ENCODE measurements at regions not wholly inside any gene's neighbourhood (a gene's known extent, or its start where the extent isn't known, plus 50 kb on each side); places are given as distances from the start of the nearest gene placed in this dataset.

GRCh38 chr4:3642806-3643517 is 110.7 kb upstream of the LRPAP1 start:
- Histone ChIP-seq H3K27me3 (no peaks in the 10 kb centered on the region), H3K4me3 (no peak overlapping the region), H3K4me1 (peaks cover 67 to 92% (median 86%) of the 10 kb centered on the region in 10 experiments), H3K36me3 (no peaks in the 10 kb centered on the region), H4K20me1 (no peaks in the 10 kb centered on the region; a peak in 1 of 22 replicates), H3K9ac (peak overlapping the region in 2 of 11 experiments; percentile 10 to 24; a peak in 3 of 22 replicates), H3K9me3 (replicated peaks in 1 of 11) (peaks cover 0 to 11% (median 0%) of the 10 kb centered on the region in 11 experiments; a peak in 7 of 22 replicates), H3K27ac (peak overlapping the region in 1 of 11 experiments; percentile 80; a peak in 2 of 22 replicates), H3K4me2 (peak overlapping the region; percentile 47 to 94 (median 87))
- TF ChIP-seq Cebpa-rat (IDR thresholded peaks at IDR 0.05), result no peak

GRCh38 chr4:3642056-3642630 is 109.9 kb upstream of the LRPAP1 start:
- Histone ChIP-seq H3K4me2 (peak overlapping the region in 10 of 11 experiments; percentile 6 to 92 (median 86); a peak in 14 of 22 replicates), H3K36me3 (no peaks in the 10 kb centered on the region), H4K20me1 (no peaks in the 10 kb centered on the region; a peak in 1 of 22 replicates), H3K9me3 (replicated peaks in 1 of 11) (peaks cover 3 to 18% (median 7%) of the 10 kb centered on the region in 11 experiments; a peak in 20 of 22 replicates), H3K9ac (no peak overlapping the region), H3K4me3 (no peak overlapping the region), H3K27me3 (no peaks in the 10 kb centered on the region), H3K27ac (no peak overlapping the region; a peak in 1 of 22 replicates), H3K4me1 (peaks cover 73 to 100% (median 93%) of the 10 kb centered on the region in 10 experiments)
- no peak for TF ChIP-seq Cebpa-rat (IDR thresholded peaks at IDR 0.05)

GRCh38 chr4:3641501-3641900 is 109.3 kb upstream of the LRPAP1 start:
- H3K4me2 ChIP-seq, result peak overlapping the region; percentile 71 to 92 (median 86); a peak in 21 of 22 replicates
- no peak for TF ChIP-seq Cebpa-rat (IDR thresholded peaks at IDR 0.05)
- no peaks in the 10 kb centered on the region; a peak in 1 of 22 replicates for H4K20me1 ChIP-seq
- H3K4me3 ChIP-seq, result no peak overlapping the region
- H3K9me3 ChIP-seq (replicated peaks in 1 of 11), result peaks cover 10 to 24% (median 13%) of the 10 kb centered on the region in 11 experiments
- peaks cover 78 to 100% (median 94%) of the 10 kb centered on the region in 10 experiments for H3K4me1 ChIP-seq
- peaks cover 0 to 3% (median 0%) of the 10 kb centered on the region in 11 experiments; a peak in 1 of 22 replicates for H3K36me3 ChIP-seq
- no peak overlapping the region for H3K9ac ChIP-seq
- peak overlapping the region in 2 of 11 experiments; percentile 79 to 80; a peak in 3 of 22 replicates for H3K27ac ChIP-seq
- H3K27me3 ChIP-seq, result no peaks in the 10 kb centered on the region

- peak overlapping the region; percentile 28 to 80 (median 62); a peak in 18 of 22 replicates for H3K27ac ChIP-seq
- peak overlapping the region; percentile 71 to 92 (median 86) for H3K4me2 ChIP-seq
- no peak for TF ChIP-seq Cebpa-rat (IDR thresholded peaks at IDR 0.05)
These were observed 108.4 kb upstream of the LRPAP1 start for GRCh38 chr4:3640587-3640962.

GRCh38 chr4:3639613-3640586 is 107.7 kb upstream of the LRPAP1 start:
- no peak for TF ChIP-seq Cebpa-rat (IDR thresholded peaks at IDR 0.05)
- Histone ChIP-seq H4K20me1 (no peaks in the 10 kb centered on the region), H3K4me1 (peaks cover 67 to 88% (median 84%) of the 10 kb centered on the region in 10 experiments), H3K4me2 (peak overlapping the region; percentile 71 to 92 (median 86)), H3K4me3 (peak overlapping the region in 3 of 10 experiments; percentile 2 to 9 (median 6); a peak in 2 of 20 replicates), H3K36me3 (peaks cover 0 to 6% (median 0%) of the 10 kb centered on the region in 11 experiments; a peak in 1 of 22 replicates), H3K27ac (peak overlapping the region; percentile 28 to 80 (median 62); a peak in 19 of 22 replicates), H3K27me3 (no peaks in the 10 kb centered on the region), H3K9me3 (replicated peaks in 1 of 11) (peaks cover 17 to 40% (median 29%) of the 10 kb centered on the region in 11 experiments), H3K9ac (peak overlapping the region in 9 of 11 experiments; percentile 38 to 68 (median 58); a peak in 13 of 22 replicates)

More at GRCh38 chr4:3640587-3640962, 108.4 kb upstream of the LRPAP1 start:
- H3K9me3 ChIP-seq (replicated peaks in 1 of 11), result peaks cover 17 to 34% (median 22%) of the 10 kb centered on the region in 11 experiments
- H4K20me1 ChIP-seq, result no peaks in the 10 kb centered on the region; a peak in 1 of 22 replicates
- peak overlapping the region in 3 of 10 experiments; percentile 2 to 9 (median 6); a peak in 2 of 20 replicates for H3K4me3 ChIP-seq
- H3K9ac ChIP-seq, result peak overlapping the region in 9 of 11 experiments; percentile 38 to 68 (median 58); a peak in 13 of 22 replicates
- H3K36me3 ChIP-seq, result peaks cover 0 to 6% (median 0%) of the 10 kb centered on the region in 11 experiments; a peak in 1 of 22 replicates
- H3K4me1 ChIP-seq, result peaks cover 74 to 94% (median 91%) of the 10 kb centered on the region in 10 experiments
- no peaks in the 10 kb centered on the region for H3K27me3 ChIP-seq

GRCh38 chr4:3638080-3638795 is 106.0 kb upstream of the LRPAP1 start:
- H3K4me1 ChIP-seq, result peaks cover 52 to 71% (median 67%) of the 10 kb centered on the region in 10 experiments
- peak overlapping the region in 1 of 11 experiments; percentile 80; a peak in 3 of 22 replicates for H3K27ac ChIP-seq
- H3K4me2 ChIP-seq, result peak overlapping the region in 10 of 11 experiments; percentile 72 to 92 (median 86); a peak in 19 of 22 replicates
- H3K36me3 ChIP-seq, result peaks cover 0 to 6% (median 0%) of the 10 kb centered on the region in 11 experiments; a peak in 1 of 22 replicates
- H4K20me1 ChIP-seq, result no peaks in the 10 kb centered on the region
- no peak overlapping the region for H3K9ac ChIP-seq
- no peak for TF ChIP-seq Cebpa-rat (IDR thresholded peaks at IDR 0.05)
- H3K27me3 ChIP-seq, result no peaks in the 10 kb centered on the region
- peaks cover 17 to 44% (median 34%) of the 10 kb centered on the region in 11 experiments for H3K9me3 ChIP-seq (replicated peaks in 1 of 11)
- no peak overlapping the region for H3K4me3 ChIP-seq

GRCh38 chr4:3637326-3638016 is 105.2 kb upstream of the LRPAP1 start:
- Histone ChIP-seq H3K4me1 (peaks cover 45 to 63% (median 60%) of the 10 kb centered on the region in 10 experiments), H3K27me3 (no peaks in the 10 kb centered on the region), H4K20me1 (no peaks in the 10 kb centered on the region), H3K27ac (0 out of 22 replicates have a peak overlapping the region, but pooled peaks of 1 of the 11 experiments have one; percentile 15), H3K9ac (no peak overlapping the region), H3K4me3 (peak overlapping the region in 1 of 10 experiments; percentile 13; a peak in 1 of 20 replicates), H3K4me2 (peak overlapping the region; percentile 56 to 92 (median 81); a peak in 20 of 22 replicates), H3K9me3 (replicated peaks in 1 of 11) (peaks cover 17 to 44% (median 34%) of the 10 kb centered on the region in 11 experiments), H3K36me3 (peaks cover 0 to 6% (median 0%) of the 10 kb centered on the region in 11 experiments; a peak in 1 of 22 replicates)
- no peak for TF ChIP-seq Cebpa-rat (IDR thresholded peaks at IDR 0.05)
